Right kidney (tissue), 1 donor: ENCODE measurements at regions not wholly inside any gene's neighbourhood (a gene's known extent, or its start where the extent isn't known, plus 50 kb on each side); places are given as distances from the start of the nearest gene placed in this dataset.
"Not testable (repeated sequence)": the region's sequence is repeated elsewhere in the genome, so short reads cannot be mapped to it uniquely, and the experiment has no call there.

Source experiments
- DNase-seq: peaks from one replicate; pipeline ENCODE4 v3.0.0-alpha.2; 2016

- no peak for DNase-seq
These were observed 114.6 kb upstream of the IVNS1ABP start for GRCh38 chr1:185431612-185432011.

DNA sequence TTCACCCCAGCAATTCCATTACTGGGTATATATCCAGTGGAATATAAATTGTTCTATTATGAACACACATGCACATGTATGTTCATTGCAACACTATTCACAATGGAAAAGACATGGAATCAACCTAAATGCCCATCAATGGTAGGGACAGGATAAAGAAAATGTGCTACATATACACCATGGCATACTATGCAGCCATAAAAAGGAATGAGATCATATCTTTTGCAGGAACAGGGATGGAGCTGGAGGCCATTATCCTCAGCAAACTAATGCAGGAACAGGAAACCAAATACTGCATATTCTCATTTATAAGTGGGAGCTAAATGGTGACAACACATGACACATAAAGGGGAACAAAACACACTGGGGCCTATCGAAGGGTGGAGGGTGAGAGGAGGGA lies 112.6 kb upstream of the IVNS1ABP start:
- DNase-seq: not testable (repeated sequence)

DNA sequence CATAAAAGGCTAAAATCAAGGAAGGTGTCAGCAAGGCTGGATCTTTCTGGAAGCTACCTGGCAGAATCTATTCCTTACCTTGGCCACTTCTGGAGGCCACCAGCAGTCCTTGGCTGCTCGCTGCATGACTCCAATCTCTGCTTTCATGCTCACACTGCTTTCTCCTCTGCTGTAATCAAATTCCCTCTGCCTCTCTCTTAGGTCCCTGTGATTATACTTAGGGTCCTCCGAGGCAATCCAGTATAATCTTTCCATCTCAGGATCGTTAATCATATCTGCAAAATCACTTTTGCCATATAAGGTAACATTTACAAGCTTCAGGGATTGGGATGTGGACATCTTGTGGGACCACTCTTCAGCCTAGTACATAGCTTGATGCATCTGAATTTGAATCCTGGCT lies 110.7 kb upstream of the IVNS1ABP start:
- no peak for DNase-seq

- no peak for DNase-seq
These were observed 110.2 kb upstream of the IVNS1ABP start for GRCh38 chr1:185427264-185427663.

DNA sequence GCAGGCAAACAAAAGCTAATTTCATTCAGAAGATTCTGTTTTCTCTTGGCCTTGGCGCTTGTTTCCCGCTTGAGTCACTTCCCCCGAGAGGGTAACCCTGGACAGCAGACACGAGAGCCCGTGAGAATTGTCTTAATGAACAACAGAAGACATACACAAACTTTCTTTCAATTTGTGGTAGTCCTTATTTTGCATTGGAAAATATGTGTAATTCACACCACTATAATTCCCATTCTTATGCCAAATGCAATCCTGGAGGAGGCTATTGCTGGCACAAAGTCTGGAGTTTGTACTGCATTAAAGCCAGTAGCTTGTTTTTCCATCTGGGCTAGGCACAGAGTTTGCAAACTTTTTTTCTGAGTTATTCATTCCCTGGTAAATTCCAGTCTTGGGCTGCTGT lies 109.8 kb upstream of the IVNS1ABP start:
- DNase-seq: no peak

DNA sequence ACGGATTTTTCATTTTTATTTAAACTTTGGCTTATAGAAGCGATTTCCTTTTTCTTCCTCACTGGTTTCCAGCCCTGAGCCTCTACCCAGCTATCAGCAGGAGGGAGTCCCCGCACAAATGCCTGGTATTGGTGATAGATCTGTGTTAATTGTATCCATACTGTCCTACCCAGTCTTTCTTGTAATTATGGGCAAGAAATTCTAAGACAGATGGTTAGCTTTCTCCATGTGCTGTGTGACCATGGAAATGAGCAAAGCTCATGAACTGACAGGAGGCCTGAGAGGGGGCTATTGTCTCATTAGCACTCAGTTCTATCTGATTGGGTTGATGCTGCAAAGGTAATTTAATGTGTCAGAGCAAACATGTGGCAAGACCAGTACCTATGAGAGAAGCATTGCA lies 108.1 kb upstream of the IVNS1ABP start:
- DNase-seq: no peak

DNA sequence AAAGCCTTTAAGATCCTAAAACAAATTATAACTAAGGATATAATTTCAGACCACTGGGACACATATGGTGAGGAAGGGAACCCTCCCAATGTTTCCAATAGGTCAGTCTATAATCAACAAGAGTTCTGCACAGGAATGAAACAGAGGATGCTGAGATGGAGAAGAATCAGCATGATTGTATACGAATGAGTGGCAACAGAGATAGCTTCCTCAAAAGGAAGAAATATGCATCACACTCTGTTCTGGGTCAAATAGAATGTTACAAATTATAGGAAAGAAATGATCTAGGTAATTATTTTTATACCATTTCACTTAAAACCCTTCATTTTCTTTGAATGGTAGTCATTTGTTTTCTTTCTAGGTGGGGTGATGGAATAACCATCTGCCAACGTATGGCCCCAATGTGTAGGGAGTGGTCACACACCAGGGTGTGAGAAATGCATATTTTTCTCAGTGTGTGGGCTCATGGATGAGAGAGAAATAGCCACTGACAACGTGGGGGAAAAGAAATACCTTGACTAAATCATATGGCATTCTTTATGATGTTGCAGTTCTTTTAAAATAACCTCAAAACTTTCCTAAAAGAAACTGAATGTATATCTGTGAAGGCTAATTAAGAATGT lies 104.6 kb upstream of the IVNS1ABP start:
- no peak for DNase-seq

- no peak for DNase-seq
These were observed 103.6 kb upstream of the IVNS1ABP start for GRCh38 chr1:185420588-185421081.

GRCh38 chr1:185419718-185420117 lies 102.7 kb upstream of the IVNS1ABP start:
- DNase-seq: no peak

DNA sequence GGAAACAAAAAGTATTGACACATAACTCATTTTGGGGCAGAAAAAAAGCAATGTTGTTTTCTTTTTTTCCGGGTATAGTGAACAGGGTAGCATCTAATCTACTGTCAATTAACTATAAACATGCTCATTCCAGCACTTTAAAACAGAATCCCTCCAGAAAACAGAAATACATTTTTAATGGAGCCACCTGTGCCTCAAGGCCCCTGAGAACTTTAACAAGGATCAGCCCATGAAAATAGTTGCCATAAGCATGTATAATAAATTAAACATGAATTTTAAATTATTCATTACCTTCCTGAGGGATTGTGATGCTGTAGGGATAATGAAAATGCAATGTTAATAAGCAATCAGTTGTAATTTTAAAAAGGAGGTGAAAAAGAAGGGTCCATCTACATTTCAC lies 101.4 kb upstream of the IVNS1ABP start:
- no peak for DNase-seq

DNA sequence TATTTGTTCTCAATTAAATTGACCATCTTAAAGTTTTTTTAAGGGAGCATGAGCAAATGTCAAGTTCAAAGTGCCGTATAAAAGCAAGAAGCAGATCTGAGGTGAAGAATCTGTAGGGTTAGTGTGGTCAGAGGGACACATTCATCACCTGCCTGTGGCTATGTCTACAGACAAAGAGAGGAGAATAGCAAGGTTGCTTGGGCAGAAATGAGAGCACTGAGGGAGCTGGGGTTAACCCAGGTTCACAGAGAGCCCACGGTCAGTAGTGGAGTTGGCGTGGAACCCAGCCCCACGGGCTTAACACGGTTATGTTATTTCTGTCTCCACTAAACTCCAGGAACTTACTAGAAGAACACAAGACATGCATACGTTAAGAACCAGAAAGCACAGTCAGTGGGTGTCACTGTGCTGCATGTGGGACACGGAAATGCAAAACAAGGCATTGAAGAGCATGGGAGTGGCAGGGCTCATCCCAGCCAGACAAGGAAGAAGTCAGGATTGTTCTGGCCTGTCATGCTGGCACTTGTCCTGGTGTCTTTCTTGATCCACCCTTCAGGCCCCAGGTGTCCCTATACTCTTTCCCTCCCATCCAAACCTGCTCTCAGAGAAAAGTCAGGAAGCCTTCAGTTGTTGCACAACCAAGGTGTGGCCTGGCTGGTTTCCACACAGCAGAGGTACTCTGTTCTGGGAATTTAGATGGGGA lies 95.5 kb upstream of the IVNS1ABP start:
- DNase-seq: no peak

DNA sequence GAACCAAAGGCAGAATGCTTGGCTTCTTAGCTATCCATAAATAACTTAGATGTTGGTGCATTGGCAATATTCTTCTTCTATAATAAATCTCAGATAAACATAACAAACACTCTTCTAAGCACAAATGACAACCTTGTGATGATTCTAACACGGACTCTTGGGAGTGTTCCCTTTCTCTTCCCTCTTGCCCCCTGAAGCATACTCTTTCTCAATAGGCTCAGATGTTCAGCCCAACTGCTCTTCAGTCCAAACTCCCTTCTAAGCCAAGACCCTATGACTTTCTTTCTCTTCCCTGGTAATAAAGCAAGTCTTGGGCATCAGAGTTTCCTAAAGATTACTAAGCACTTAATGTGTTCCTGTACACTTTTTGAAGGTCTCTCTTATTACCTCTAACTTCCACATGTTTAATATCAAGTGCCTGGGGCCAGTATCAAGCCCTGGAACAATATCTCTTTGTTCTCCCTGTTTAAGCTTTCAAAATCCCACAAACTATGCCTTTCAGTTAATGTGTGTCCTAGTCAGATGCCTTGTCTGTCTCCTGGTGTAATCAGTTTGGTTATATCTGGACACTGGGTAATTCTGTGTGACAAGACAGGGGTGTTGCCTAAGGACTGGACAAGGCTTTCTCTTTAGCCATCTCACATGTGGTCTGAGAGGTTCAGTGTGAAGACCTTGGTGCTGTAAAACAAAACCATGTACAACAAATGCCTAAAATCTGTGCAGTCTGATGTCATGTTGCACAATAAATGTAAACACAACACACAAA lies 92.9 kb upstream of the IVNS1ABP start:
- no peak for DNase-seq

- no peak for DNase-seq
These were observed 92.3 kb upstream of the IVNS1ABP start for GRCh38 chr1:185409345-185409744.

GRCh38 chr1:185408700-185409270 lies 91.7 kb upstream of the IVNS1ABP start:
- no peak for DNase-seq

DNA sequence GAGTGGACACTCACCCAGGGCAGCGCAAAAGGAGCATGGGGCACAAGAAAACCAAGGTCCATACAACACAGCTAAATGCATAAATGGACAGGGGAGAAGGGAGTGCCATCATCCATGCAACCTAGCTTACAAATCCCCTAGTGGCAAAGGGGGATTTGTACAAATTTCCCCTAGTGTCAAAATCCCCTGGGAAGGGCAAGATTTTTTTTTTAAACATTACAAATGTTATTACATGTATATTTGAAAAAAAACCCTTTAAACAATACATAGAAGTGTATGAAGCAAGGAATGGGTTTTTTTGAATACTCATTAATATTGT lies 89.6 kb upstream of the IVNS1ABP start:
- no peak for DNase-seq

- DNase-seq: no peak
These were observed 89.1 kb upstream of the IVNS1ABP start for GRCh38 chr1:185406006-185406690.

DNA sequence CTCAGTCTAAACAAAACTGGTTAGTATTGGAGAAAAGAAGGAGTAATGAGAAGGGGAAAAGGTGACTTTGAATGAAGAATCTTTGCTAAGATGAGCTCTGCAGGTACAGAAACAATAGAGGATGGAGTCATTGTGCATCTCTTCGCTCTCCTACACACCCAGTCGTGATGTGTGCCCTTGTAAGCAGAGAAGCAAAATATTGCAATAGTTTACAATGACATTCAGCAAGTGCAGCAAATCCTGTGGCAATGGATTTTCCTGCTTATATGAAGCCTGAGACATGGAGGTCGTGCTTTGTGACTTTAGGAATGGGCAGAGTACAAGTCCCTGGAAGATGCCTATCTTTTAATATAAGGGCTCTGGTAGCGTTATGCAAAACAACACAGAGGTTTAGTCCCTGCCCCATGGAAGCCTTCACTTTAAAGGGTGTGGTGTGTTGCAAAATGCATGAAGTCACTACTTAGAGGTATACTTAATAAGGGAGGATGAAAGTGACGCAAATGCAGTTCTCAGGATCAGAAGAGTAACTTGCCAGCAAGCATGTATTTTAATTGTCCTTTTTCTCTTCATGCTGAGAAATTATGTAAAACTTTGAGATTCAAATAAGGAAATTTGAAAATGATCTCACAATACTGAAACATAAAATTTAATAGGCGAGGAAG lies 88.0 kb upstream of the IVNS1ABP start:
- DNase-seq: no peak

DNA sequence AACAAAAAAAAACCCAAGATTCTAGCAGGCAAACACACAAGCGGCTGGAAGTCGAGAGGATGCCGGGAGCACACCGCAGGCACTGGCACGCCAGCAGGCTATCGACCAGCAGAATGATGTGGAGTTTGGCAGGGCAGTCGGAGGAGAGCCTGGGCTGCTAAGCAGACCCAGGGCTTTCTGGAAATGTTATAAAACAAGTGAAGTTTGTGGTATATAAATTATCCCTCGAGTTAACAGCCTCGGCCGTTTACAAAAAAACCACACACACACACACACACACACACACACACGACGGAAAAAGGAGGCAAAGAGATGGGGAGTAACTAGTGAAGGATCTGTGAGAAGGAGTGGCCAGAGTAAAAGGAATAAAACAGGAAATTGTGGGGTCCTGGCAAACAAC lies 87.2 kb upstream of the IVNS1ABP start:
- no peak for DNase-seq

DNA sequence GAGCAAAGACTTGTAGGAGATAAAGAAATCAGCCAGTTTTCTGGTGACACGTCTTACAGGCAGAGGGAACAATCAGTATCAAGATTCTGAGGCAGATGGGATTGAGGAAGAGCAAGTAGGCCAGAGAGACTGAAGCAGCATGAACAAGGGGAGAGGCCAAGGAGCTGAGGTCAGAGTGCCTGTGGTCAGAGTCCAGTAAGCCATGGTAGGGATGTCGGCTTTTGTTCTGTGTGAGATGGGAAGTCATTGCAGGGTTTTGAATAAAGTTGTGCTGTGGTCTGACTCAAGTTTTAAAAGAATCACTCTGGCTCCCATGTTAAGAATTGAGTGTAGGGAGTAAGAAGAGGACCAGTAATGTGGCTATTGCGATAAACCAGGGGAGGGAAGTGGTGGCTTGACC lies 85.9 kb upstream of the IVNS1ABP start:
- DNase-seq: no peak

GRCh38 chr1:185401019-185401418 lies 84.0 kb upstream of the IVNS1ABP start:
- no peak for DNase-seq

GRCh38 chr1:185400052-185400451 lies 83.0 kb upstream of the IVNS1ABP start:
- DNase-seq: no peak

DNA sequence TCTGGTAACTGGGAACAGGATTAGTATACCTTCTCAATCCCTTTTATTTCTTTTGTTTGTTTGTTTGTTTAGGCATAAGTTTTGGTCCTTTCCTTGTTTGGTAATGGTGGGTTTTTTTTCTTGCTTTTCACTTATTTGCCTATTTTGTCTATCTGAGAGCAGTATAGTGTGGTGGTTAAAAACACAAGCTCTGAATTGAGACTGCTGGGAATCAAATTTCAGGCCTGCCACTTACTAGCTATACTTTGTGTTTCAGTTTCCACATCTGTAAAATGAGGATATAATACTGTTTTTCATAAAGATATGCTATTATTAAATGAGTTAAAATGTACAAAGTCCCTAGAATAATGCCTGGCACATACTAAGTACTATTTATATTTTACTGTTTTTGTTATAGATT lies 81.6 kb upstream of the IVNS1ABP start:
- DNase-seq: no peak
